Liver (tissue), 3 donors: ENCODE measurements at regions not wholly inside any gene's neighbourhood (a gene's known extent, or its start where the extent isn't known, plus 50 kb on each side); places are given as distances from the start of the nearest gene placed in this dataset.

Experiments used
- GABPA ChIP-seq, 2 donors: IDR thresholded peaks in 1 of 2; conservative IDR thresholded peaks in 1 of 2; 2 replicates each; pipeline ENCODE4 v1.6.1; 2016; ENCODE audit warnings: antibody characterized with exemption in 2 of 2, mild to moderate bottlenecking in 1 of 2, moderate library complexity in 1 of 2
- HNF4G ChIP-seq: IDR thresholded peaks from 2 replicates; pipeline ENCODE4 v1.6.1; 2016; ENCODE audit warnings: antibody characterized with exemption
- JUND ChIP-seq, 2 donors: IDR thresholded peaks; 2 replicates each; pipeline ENCODE4 v1.6.1; 2016; ENCODE audit warnings: antibody characterized with exemption in 2 of 2
- NR2F2 ChIP-seq: IDR thresholded peaks from 2 replicates; pipeline ENCODE4 v1.6.1; 2016; ENCODE audit warnings: antibody characterized with exemption
- RAD21 ChIP-seq, 2 donors: IDR thresholded peaks; 2 replicates each; pipeline ENCODE4 v1.6.1; 2016; ENCODE audit warnings: antibody characterized with exemption in 2 of 2, mild to moderate bottlenecking in 2 of 2
- TAF1 ChIP-seq: conservative IDR thresholded peaks from 2 replicates; pipeline ENCODE4 v1.6.1; 2016; ENCODE audit warnings: antibody characterized with exemption, mild to moderate bottlenecking
- YY1 ChIP-seq: IDR thresholded peaks from 2 replicates; pipeline ENCODE4 v1.6.1; 2016; ENCODE audit warnings: antibody characterized with exemption, mild to moderate bottlenecking
- TF ChIP-seq, protein P1 (sequence below): fragments of 150-350 bp; IDR thresholded peaks from 2 replicates; pipeline ENCODE4 v1.5.1; 2017; ENCODE audit warnings: improper control_type of control experiment, low read depth, low read length; ENCODE audit not compliant: missing input control
- TF ChIP-seq, protein P2 (sequence below): IDR thresholded peaks from 2 replicates; pipeline ENCODE4 v1.6.1; 2016; ENCODE audit warnings: antibody characterized with exemption
- TF ChIP-seq, protein P3 (sequence below): IDR thresholded peaks from 2 replicates; pipeline ENCODE4 v1.6.1; 2016; ENCODE audit warnings: antibody characterized with exemption
- donor health status: healthy.
- donor health status: healthy.

DNA sequence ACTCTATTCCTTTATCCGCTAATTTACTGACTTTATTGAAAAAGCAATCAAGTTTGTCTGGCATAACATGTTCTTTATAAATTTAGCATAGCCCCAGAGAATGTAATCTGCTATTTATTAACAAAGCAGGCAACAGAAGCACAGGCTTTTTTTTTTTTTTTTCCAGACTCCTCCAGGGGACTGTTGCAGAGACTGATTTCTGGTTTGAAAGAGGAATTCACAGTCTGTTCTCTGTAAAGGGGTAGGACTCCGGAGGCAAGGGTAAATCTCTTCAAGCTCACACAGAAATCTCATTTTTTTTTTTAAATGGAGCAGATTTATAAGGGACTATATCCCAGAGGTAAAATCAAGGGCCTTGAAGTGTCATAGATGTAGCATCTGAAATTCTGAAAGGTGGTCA lies 1386.5 kb upstream of the CDH8 start:
- TF ChIP-seq, protein P1, sequence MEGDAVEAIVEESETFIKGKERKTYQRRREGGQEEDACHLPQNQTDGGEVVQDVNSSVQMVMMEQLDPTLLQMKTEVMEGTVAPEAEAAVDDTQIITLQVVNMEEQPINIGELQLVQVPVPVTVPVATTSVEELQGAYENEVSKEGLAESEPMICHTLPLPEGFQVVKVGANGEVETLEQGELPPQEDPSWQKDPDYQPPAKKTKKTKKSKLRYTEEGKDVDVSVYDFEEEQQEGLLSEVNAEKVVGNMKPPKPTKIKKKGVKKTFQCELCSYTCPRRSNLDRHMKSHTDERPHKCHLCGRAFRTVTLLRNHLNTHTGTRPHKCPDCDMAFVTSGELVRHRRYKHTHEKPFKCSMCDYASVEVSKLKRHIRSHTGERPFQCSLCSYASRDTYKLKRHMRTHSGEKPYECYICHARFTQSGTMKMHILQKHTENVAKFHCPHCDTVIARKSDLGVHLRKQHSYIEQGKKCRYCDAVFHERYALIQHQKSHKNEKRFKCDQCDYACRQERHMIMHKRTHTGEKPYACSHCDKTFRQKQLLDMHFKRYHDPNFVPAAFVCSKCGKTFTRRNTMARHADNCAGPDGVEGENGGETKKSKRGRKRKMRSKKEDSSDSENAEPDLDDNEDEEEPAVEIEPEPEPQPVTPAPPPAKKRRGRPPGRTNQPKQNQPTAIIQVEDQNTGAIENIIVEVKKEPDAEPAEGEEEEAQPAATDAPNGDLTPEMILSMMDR = no peak
- no peak for TF ChIP-seq JUND (IDR thresholded peaks at IDR 0.05)
- TF ChIP-seq NR2F2 = no peak
- TF ChIP-seq GABPA (IDR thresholded peaks at IDR 0.05 in 1 of 2, conservative IDR thresholded peaks at IDR 0.05 in 1 of 2) = no peak
- no peak for TF ChIP-seq YY1
- TF ChIP-seq, protein P2, sequence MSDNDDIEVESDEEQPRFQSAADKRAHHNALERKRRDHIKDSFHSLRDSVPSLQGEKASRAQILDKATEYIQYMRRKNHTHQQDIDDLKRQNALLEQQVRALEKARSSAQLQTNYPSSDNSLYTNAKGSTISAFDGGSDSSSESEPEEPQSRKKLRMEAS = no peak
- no peak for TF ChIP-seq HNF4G
- no peak for TF ChIP-seq TAF1
- TF ChIP-seq, protein P3, sequence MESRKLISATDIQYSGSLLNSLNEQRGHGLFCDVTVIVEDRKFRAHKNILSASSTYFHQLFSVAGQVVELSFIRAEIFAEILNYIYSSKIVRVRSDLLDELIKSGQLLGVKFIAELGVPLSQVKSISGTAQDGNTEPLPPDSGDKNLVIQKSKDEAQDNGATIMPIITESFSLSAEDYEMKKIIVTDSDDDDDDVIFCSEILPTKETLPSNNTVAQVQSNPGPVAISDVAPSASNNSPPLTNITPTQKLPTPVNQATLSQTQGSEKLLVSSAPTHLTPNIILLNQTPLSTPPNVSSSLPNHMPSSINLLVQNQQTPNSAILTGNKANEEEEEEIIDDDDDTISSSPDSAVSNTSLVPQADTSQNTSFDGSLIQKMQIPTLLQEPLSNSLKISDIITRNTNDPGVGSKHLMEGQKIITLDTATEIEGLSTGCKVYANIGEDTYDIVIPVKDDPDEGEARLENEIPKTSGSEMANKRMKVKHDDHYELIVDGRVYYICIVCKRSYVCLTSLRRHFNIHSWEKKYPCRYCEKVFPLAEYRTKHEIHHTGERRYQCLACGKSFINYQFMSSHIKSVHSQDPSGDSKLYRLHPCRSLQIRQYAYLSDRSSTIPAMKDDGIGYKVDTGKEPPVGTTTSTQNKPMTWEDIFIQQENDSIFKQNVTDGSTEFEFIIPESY = no peak
- TF ChIP-seq RAD21 (IDR thresholded peaks at IDR 0.05) = no peak
